Spleen (tissue), 7 donors: ENCODE measurements at regions not wholly inside any gene's neighbourhood (a gene's known extent, or its start where the extent isn't known, plus 50 kb on each side); places are given as distances from the start of the nearest gene placed in this dataset.

Source experiments
- POLR2A ChIP-seq, 3 donors: fragments of 450-650 bp; IDR thresholded peaks; one replicate each; pipeline ENCODE4 v1.5.1; 2017; ENCODE audit warnings: antibody characterized with exemption in 3 of 3, mild to moderate bottlenecking in 1 of 3
- TF ChIP-seq, protein P1 (sequence below), 11 experiments: fragments of 200-600 bp in 7 of 11; fragments of 450-650 bp in 4 of 11; sonication (generic) in 4 of 11; IDR thresholded peaks in 8 of 11; conservative IDR thresholded peaks in 3 of 11; 1 replicate in 7 of 11; 2 replicates in 4 of 11; pipeline versions ENCODE4 v1.4.0 to v1.8.0; 2016 to 2021; ENCODE audit warnings: antibody characterized with exemption in 11 of 11, inconsistent platforms in 4 of 11, mild to moderate bottlenecking in 1 of 11
- donor health status: DM: no; HTN: no; CAD: no; lungs with moderate emphysema.
- donor health status: DM: no; HTN: no; CAD: no.
- donor health status: DM: no; HTN: no; CAD: no.

DNA sequence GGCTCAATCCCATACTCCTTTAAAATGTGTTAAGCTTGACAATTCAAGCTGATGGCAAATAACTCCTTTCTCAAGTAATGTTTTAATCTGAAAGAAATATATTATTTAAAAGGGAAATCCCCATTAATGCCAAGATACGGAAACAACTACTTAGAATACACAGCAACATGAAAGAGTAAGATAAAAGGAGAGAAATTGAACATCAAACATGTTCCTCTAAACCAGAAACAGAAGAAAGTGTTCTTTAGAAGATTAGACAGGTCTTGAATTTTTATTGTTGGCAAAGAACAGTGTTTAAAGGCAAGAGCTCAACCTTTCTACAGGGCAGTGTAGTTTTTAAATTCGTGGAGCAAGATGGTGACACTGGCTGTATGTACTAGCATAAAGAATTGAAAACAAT lies 105.8 kb upstream of the NRIP1 start:
- TF ChIP-seq, protein P1, sequence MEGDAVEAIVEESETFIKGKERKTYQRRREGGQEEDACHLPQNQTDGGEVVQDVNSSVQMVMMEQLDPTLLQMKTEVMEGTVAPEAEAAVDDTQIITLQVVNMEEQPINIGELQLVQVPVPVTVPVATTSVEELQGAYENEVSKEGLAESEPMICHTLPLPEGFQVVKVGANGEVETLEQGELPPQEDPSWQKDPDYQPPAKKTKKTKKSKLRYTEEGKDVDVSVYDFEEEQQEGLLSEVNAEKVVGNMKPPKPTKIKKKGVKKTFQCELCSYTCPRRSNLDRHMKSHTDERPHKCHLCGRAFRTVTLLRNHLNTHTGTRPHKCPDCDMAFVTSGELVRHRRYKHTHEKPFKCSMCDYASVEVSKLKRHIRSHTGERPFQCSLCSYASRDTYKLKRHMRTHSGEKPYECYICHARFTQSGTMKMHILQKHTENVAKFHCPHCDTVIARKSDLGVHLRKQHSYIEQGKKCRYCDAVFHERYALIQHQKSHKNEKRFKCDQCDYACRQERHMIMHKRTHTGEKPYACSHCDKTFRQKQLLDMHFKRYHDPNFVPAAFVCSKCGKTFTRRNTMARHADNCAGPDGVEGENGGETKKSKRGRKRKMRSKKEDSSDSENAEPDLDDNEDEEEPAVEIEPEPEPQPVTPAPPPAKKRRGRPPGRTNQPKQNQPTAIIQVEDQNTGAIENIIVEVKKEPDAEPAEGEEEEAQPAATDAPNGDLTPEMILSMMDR (IDR thresholded peaks at IDR 0.05 in 8 of 11, conservative IDR thresholded peaks at IDR 0.05 in 3 of 11): no peak
- TF ChIP-seq POLR2A (IDR thresholded peaks at IDR 0.05): no peak
